Posterior vena cava (tissue), 2 donors: ENCODE measurements at regions not wholly inside any gene's neighbourhood (a gene's known extent, or its start where the extent isn't known, plus 50 kb on each side); places are given as distances from the start of the nearest gene placed in this dataset.

ENCODE experiments used
- DNase-seq: peaks from one replicate; pipeline ENCODE4 v3.0.0-alpha.2; 2020; ENCODE audit warnings: low spot score
- intact Hi-C, 2 donors: fragments of 100-400 bp; cut with DNase I; formaldehyde crosslinking; loops; one replicate each; pipeline versions ENCODE4 v1.14.1 to v1.14.2; 2022 to 2023
- donor health status: DM: yes; HTN: yes; CAD: no.
- donor health status: DM: yes; HTN: yes; CAD: no.

- DNase-seq = no peak
- intact Hi-C loops = no loop called here
Measured at GRCh38 chr13:71998223-71998622, 131.2 kb upstream of the DACH1 start.

- intact Hi-C loops = no loop called here
- no peak for DNase-seq
Measured at GRCh38 chr13:71979616-71980015, 112.6 kb upstream of the DACH1 start.

DNA sequence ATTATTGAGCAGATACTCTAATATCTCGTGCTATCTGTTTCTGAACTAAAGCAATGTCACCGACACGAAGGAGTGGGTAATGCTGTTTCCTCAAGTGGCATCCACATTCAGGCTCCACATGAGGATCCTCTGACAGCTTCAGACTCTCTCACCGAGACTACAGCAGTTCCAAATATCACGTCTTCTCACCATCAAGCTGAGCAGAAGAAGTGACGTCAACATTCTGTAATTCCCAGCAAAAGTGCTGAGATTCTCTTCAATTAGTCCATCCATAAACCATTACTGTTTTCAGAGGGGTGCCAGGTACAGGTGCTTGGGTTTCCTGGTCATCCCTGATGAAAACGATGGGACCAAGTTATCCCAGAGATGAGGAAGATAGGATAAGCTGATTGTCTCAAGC lies 110.0 kb upstream of the DACH1 start:
- intact Hi-C loops = no loop called here
- no peak for DNase-seq

DNA sequence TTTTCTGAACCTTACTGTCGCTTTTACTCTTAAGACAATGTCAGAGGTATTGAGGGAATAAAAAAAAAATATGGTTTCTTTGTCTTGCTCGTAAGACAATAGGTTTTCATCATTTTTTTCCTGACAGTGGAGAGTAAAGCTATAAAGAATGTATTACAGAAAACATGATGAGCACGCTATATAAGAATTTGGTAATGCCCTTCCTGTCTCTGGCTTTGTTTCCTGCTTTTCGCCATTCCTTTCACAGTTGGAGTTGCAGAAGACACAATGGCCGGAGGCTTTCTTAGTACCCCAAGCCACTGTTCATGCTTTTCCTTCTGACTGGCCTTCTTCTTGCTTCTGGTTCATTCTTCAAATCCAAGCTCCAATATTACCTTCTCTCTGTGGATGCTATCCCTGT lies 101.0 kb upstream of the DACH1 start:
- intact Hi-C loops = no loop called here
- no peak for DNase-seq

DNA sequence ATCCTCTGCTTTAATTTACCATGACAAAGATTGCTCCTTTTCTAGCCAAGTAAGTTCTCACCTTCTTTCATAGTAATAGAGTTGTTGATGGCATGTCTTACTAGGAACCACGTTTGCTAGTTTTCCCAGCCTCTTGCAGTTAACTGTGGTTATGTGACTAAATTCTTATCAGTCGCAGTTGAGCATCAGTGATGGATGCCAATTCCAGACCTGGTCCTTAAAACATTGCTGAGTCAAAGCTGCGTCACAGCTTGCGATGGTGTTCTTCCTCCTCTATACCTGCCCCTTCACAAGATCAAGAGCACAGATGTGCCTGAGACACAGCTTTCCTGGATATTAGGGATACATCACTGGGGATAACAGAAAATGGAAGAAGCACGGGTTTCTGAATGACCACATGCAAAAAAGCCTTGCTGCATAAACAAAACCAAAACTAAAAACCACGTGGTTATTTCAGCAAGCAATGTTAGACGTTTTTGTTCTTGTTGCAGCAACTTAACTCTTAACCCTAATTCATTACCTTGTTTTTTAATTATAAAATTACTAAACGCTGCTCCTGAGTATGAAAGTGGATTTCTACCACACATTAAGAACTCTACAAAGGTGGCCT lies 97.6 kb upstream of the DACH1 start:
- no peak for DNase-seq
- intact Hi-C loops = no loop called here

- intact Hi-C loops = no loop called here
- DNase-seq = no peak
Measured at GRCh38 chr13:71962735-71963134, 95.7 kb upstream of the DACH1 start.

GRCh38 chr13:71962126-71962525 lies 95.1 kb upstream of the DACH1 start:
- intact Hi-C loops = no loop called here
- no peak for DNase-seq

DNA sequence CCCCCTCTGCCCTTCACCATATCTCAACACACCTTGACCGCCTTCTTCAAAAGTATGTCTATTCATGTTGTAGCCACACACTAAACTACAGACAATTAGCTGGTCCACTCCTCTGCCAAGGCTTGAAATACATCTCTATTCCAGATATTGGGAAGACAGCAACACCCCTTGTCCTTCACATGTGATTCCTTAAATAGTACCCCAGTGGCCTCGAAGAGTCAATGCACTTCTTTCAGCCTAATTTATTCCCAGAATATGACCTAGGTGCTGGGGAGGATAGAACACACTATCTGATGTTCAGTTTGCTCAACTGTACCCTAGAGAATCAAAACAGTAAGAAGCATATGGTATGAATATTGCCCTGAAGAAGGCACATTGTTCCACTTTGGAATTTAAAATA lies 82.4 kb upstream of the DACH1 start:
- no peak for DNase-seq
- intact Hi-C loops = no loop called here

GRCh38 chr13:71939186-71939585 lies 72.2 kb upstream of the DACH1 start:
- intact Hi-C loops = no loop called here
- no peak for DNase-seq

DNA sequence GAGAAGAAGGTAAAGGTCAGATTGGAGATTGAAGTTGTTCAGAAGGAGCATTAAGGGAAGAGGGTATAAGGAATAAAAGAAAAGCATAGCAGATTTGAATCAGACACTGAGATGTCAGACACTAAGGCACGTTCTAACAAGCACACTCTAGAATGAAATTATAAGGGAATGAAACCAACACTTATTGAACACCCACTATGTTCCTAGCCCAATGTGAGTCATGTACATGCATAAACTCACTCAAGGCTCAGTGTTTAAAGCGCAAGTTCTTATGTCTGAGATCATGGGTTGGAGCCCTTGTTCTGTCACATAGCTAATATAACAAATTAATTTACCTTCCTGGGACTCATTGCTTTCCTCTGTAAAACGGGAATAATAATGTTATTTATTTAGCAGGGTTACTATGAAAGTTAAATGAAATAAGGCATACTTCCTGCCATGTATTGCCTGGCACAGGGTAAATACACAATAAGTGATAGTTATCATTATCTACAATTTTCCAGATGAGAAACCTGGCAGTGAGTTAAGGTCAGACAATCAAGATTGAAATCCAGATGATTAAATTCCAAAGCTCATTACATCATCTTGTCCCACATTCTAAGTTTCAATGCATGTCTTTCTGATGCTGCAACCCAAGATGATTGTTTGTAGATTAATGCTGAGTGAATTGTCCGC lies 68.3 kb upstream of the DACH1 start:
- no peak for DNase-seq
- intact Hi-C loops = no loop called here

GRCh38 chr13:71924931-71925330 lies 57.9 kb upstream of the DACH1 start:
- no peak for DNase-seq
- intact Hi-C loops = no loop called here

- DNase-seq = no peak
- intact Hi-C loops = no loop called here
Measured at GRCh38 chr13:71922194-71922593, 55.2 kb upstream of the DACH1 start.
